ENCODE measurements at regions not wholly inside any gene's neighbourhood (a gene's known extent, or its start where the extent isn't known, plus 50 kb on each side); places are given as distances from the start of the nearest gene placed in this dataset.

DNA sequence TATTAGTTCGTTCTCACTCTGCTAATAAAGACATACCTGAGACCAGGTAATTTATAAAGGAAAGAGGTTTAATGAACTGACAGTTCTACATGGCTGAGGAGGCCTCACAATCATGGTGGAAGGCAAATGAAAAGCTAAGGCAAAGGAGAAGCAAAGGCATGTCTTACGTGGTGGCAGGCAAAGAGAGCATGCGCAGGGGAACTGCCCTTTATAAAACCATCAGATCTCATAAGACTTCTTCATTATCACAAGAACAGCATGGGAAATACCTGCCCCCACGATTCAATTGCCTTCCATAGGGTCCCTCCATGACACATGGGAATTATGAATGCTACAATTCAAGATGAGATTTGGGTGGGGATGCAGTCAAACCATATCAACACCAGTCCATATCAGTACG is 133.5 kb downstream of the ZNF621 start:
- CTCF ChIA-PET (ENCODE audit: unreplicated experiment) = no interaction called here
- H3K79me2 ChIP-seq (ENCODE audit: insufficient read depth, low read depth, low read length) = no peaks in the 10 kb centered on the region
- no peaks in the 10 kb centered on the region for H3K9me2 ChIP-seq (ENCODE audit: insufficient read depth, low read length)
- intact Hi-C loops (cut with micrococcal nuclease; ENCODE audit: unreplicated experiment) = no loop called here
- H2AFZ ChIP-seq (ENCODE audit: low read length) = no peak overlapping the region
- no peak overlapping the region for H3K27ac ChIP-seq (ENCODE audit: low read depth, low read length, poor library complexity, severe bottlenecking)
- BruUV-seq (replicated peaks) = no TSS peak
- no peak for TF ChIP-seq EZH2phosphoT487 (IDR thresholded peaks at IDR 0.05; ENCODE audit: borderline replicate concordance, low read depth, low read length)
- no peak for TF ChIP-seq CTCF (conservative IDR thresholded peaks at IDR 0.05; ENCODE audit: low read length)
- no peaks in the 10 kb centered on the region for H4K20me1 ChIP-seq (ENCODE audit: insufficient read depth, low read length)
- POLR2A ChIA-PET = interaction anchor here (0.7 kb wide), 1 partner anchor 35 kb away, joined by 3 read pairs; no protein-coding TSS in a partner anchor
- H3K4me3 ChIP-seq (ENCODE audit: low read depth, low read length, poor library complexity, severe bottlenecking) = no peak overlapping the region
- H3K4me2 ChIP-seq (ENCODE audit: low read length) = no peak overlapping the region
- DNase-seq (ENCODE audit: low spot score) = no peak
- H3K36me3 ChIP-seq (ENCODE audit: insufficient read depth, low read length) = no peaks in the 10 kb centered on the region
- no peaks in the 10 kb centered on the region for H3K9me3 ChIP-seq (ENCODE audit: low read length)
- H3K4me1 ChIP-seq (ENCODE audit: insufficient read depth, low read length, poor library complexity, severe bottlenecking) = no peaks in the 10 kb centered on the region

DNA sequence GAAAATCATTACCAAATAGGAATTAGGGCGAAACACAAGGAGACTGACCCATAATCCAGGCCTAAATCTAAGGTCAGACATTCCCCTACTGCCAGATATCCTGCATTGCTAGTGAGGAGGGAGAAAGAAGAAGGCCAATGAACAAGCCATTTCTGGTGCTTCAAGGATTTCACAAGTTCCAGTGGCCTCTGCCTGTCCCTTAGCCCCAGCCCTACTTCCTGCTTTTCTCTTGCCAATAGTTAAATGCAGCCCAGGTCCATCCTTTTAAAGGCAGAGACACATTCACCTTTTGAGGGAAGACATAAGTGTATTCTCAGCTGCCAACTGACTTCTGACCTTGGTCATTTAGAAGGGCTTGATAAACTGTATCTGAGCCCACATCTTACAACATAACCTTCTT is 135.8 kb downstream of the ZNF621 start:
- Histone ChIP-seq H4K20me1 (ENCODE audit: insufficient read depth, low read length) (no peaks in the 10 kb centered on the region), H3K4me3 (ENCODE audit: low read depth, low read length, poor library complexity, severe bottlenecking) (no peak overlapping the region), H3K36me3 (ENCODE audit: insufficient read depth, low read length) (no peaks in the 10 kb centered on the region), H3K79me2 (ENCODE audit: insufficient read depth, low read depth, low read length) (no peaks in the 10 kb centered on the region), H2AFZ (ENCODE audit: low read length) (no peak overlapping the region), H3K4me2 (ENCODE audit: low read length) (no peak overlapping the region), H3K9me3 (ENCODE audit: low read length) (no peaks in the 10 kb centered on the region), H3K9me2 (ENCODE audit: insufficient read depth, low read length) (no peaks in the 10 kb centered on the region), H3K4me1 (ENCODE audit: insufficient read depth, low read length, poor library complexity, severe bottlenecking) (no peaks in the 10 kb centered on the region), H3K27ac (ENCODE audit: low read depth, low read length, poor library complexity, severe bottlenecking) (no peak overlapping the region)
- no peak for DNase-seq (ENCODE audit: low spot score)
- BruUV-seq (replicated peaks) = no TSS peak
- intact Hi-C loops (cut with micrococcal nuclease; ENCODE audit: unreplicated experiment) = no loop called here
- ChIA-PET POLR2A (no interaction called here), CTCF (ENCODE audit: unreplicated experiment) (no interaction called here)
- no peak for TF ChIP-seq EZH2phosphoT487 (IDR thresholded peaks at IDR 0.05; ENCODE audit: borderline replicate concordance, low read depth, low read length)
- TF ChIP-seq CTCF (conservative IDR thresholded peaks at IDR 0.05; ENCODE audit: low read length) = no peak

- no peak for DNase-seq (ENCODE audit: low spot score)
- no peaks in the 10 kb centered on the region for H3K9me3 ChIP-seq (ENCODE audit: low read length)
- H3K36me3 ChIP-seq (ENCODE audit: insufficient read depth, low read length) = no peaks in the 10 kb centered on the region
- CTCF ChIA-PET (ENCODE audit: unreplicated experiment) = no interaction called here
- no peak overlapping the region for H3K27ac ChIP-seq (ENCODE audit: low read depth, low read length, poor library complexity, severe bottlenecking)
- no peak overlapping the region for H2AFZ ChIP-seq (ENCODE audit: low read length)
- H3K4me2 ChIP-seq (ENCODE audit: low read length) = no peak overlapping the region
- BruUV-seq (replicated peaks) = no TSS peak
- H3K4me3 ChIP-seq (ENCODE audit: low read depth, low read length, poor library complexity, severe bottlenecking) = no peak overlapping the region
- no peaks in the 10 kb centered on the region for H3K79me2 ChIP-seq (ENCODE audit: insufficient read depth, low read depth, low read length)
- no peaks in the 10 kb centered on the region for H3K9me2 ChIP-seq (ENCODE audit: insufficient read depth, low read length)
- no peak for TF ChIP-seq EZH2phosphoT487 (IDR thresholded peaks at IDR 0.05; ENCODE audit: borderline replicate concordance, low read depth, low read length)
- TF ChIP-seq CTCF (conservative IDR thresholded peaks at IDR 0.05; ENCODE audit: low read length) = no peak
- no peaks in the 10 kb centered on the region for H4K20me1 ChIP-seq (ENCODE audit: insufficient read depth, low read length)
- POLR2A ChIA-PET = no interaction called here
- no peaks in the 10 kb centered on the region for H3K4me1 ChIP-seq (ENCODE audit: insufficient read depth, low read length, poor library complexity, severe bottlenecking)
- intact Hi-C loops (cut with micrococcal nuclease; ENCODE audit: unreplicated experiment) = no loop called here
These were observed 136.5 kb downstream of the ZNF621 start for GRCh38 chr3:40661284-40661683.

All from OCI-LY7 (cell line).